WTC11 (cell line): ENCODE measurements at regions not wholly inside any gene's neighbourhood (a gene's known extent, or its start where the extent isn't known, plus 50 kb on each side); places are given as distances from the start of the nearest gene placed in this dataset.
A peak's percentile ranks its signal among the peaks of the same experiment; 100 is the strongest.

Experiments
- ATAC-seq: fragments of 200-7000 bp; cut with Tn5 transposase; 2 replicates; pipeline ENCODE4 v1.10.0; 2021; ENCODE audit warnings: mild to moderate bottlenecking, moderate library complexity
- CTCF ChIA-PET: fragments of 300-600 bp; sonication (Branson Sonifier 250); formaldehyde crosslinking; loops from one replicate; lab custom pipeline; 2021; ENCODE audit warnings: antibody characterized with exemption; lab: Charles Lee
- POLR2A ChIA-PET: fragments of 350-600 bp; sonication (Branson Sonifier 250); formaldehyde crosslinking; loops from one replicate; lab custom pipeline; 2021; ENCODE audit warnings: antibody characterized with exemption; lab: Charles Lee
- DNase-seq: peaks from one replicate; pipeline ENCODE4 v3.0.0; 2021; ENCODE audit warnings: low spot score
- H3K27ac Mint-ChIP-seq: 2 replicates; pipeline ENCODE4 v1.8.0; 2021; ENCODE audit warnings: mixed read lengths
- H3K27me3 Mint-ChIP-seq: 2 replicates; pipeline ENCODE4 v1.8.0; 2021; ENCODE audit warnings: low read depth, mild to moderate bottlenecking, moderate library complexity, mixed read lengths
- H3K36me3 Mint-ChIP-seq: 2 replicates; pipeline ENCODE4 v1.8.0; 2021; ENCODE audit warnings: mixed read lengths
- H3K4me1 Mint-ChIP-seq: 2 replicates; pipeline ENCODE4 v1.8.0; 2022; ENCODE audit warnings: mixed read lengths
- H3K4me3 Mint-ChIP-seq: 2 replicates; pipeline ENCODE4 v1.8.0; 2021; ENCODE audit warnings: mild to moderate bottlenecking, moderate library complexity, mixed read lengths
- H3K9me3 Mint-ChIP-seq: 2 replicates; pipeline ENCODE4 v1.8.0; 2021; ENCODE audit warnings: mixed read lengths
- ESRRA ChIP-seq: sonication (generic); formaldehyde crosslinking; IDR thresholded peaks from 2 replicates; pipeline ENCODE4 v1.8.1; 2022; ENCODE audit warnings: mild to moderate bottlenecking, missing genetic modification reagents, borderline replicate concordance
- GABPB1 ChIP-seq: sonication (generic); formaldehyde crosslinking; IDR thresholded peaks from 2 replicates; pipeline ENCODE4 v1.8.1; 2023; ENCODE audit warnings: mild to moderate bottlenecking, missing genetic modification reagents
- JUN ChIP-seq: sonication (generic); formaldehyde crosslinking; IDR thresholded peaks from 2 replicates; pipeline ENCODE4 v1.8.0; 2023; ENCODE audit warnings: mild to moderate bottlenecking, missing genetic modification reagents
- NFYB ChIP-seq: sonication (generic); formaldehyde crosslinking; conservative IDR thresholded peaks from 2 replicates; pipeline ENCODE4 v1.8.0; 2022; ENCODE audit warnings: low read depth, missing genetic modification reagents
- NR2C2 ChIP-seq: sonication (generic); formaldehyde crosslinking; IDR thresholded peaks from 2 replicates; pipeline ENCODE4 v1.8.0; 2022; ENCODE audit warnings: mild to moderate bottlenecking, missing genetic modification reagents
- OVOL2 ChIP-seq: fragments of 250-450 bp; sonication (Bioruptor Pico); IDR thresholded peaks from 2 replicates; pipeline ENCODE4 v1.9.0; 2021; ENCODE audit warnings: mild to moderate bottlenecking, borderline replicate concordance
- RELA ChIP-seq: sonication (generic); formaldehyde crosslinking; IDR thresholded peaks from 2 replicates; pipeline ENCODE4 v1.8.1; 2022; ENCODE audit warnings: missing genetic modification reagents, mild to moderate bottlenecking, borderline replicate concordance
- RORB ChIP-seq: fragments of 250-450 bp; sonication (Bioruptor Pico); IDR thresholded peaks from 2 replicates; pipeline ENCODE4 v1.9.0; 2021; ENCODE audit warnings: mild to moderate bottlenecking
- SMAD3 ChIP-seq: sonication (generic); formaldehyde crosslinking; IDR thresholded peaks from 2 replicates; pipeline ENCODE4 v1.8.0; 2022; ENCODE audit warnings: missing genetic modification reagents, mild to moderate bottlenecking, borderline replicate concordance
- TCF7 ChIP-seq: sonication (generic); formaldehyde crosslinking; IDR thresholded peaks from 2 replicates; pipeline ENCODE4 v1.8.0; 2022; ENCODE audit warnings: mild to moderate bottlenecking, low read depth, missing genetic modification reagents, moderate library complexity
- ZBTB21 ChIP-seq: sonication (generic); formaldehyde crosslinking; IDR thresholded peaks from 2 replicates; pipeline ENCODE4 v1.8.1; 2023; ENCODE audit warnings: mild to moderate bottlenecking, missing genetic modification reagents, borderline replicate concordance
- TF ChIP-seq, protein P1 (sequence below): sonication (generic); formaldehyde crosslinking; IDR thresholded peaks from 2 replicates; pipeline ENCODE4 v1.8.1; 2022; ENCODE audit warnings: low read depth, missing genetic modification reagents, borderline replicate concordance
- TF ChIP-seq, protein P2 (sequence below): fragments of 250-450 bp; sonication (Bioruptor Pico); IDR thresholded peaks from 2 replicates; pipeline ENCODE4 v1.8.0; 2021; ENCODE audit warnings: mild to moderate bottlenecking
- TF ChIP-seq, protein P3 (sequence below): sonication (generic); formaldehyde crosslinking; IDR thresholded peaks from 2 replicates; pipeline ENCODE4 v1.8.1; 2023; ENCODE audit warnings: mild to moderate bottlenecking, missing genetic modification reagents, moderate library complexity
- TF ChIP-seq, protein P4 (sequence below): sonication (generic); formaldehyde crosslinking; IDR thresholded peaks from 2 replicates; pipeline ENCODE4 v1.8.1; 2023; ENCODE audit warnings: mild to moderate bottlenecking, moderate library complexity, missing genetic modification reagents
- TF ChIP-seq, protein P5 (sequence below): sonication (generic); formaldehyde crosslinking; IDR thresholded peaks from 2 replicates; pipeline ENCODE4 v1.8.1; 2022; ENCODE audit warnings: missing genetic modification reagents, borderline replicate concordance
- TF ChIP-seq, protein P6 (sequence below): sonication (generic); formaldehyde crosslinking; IDR thresholded peaks from 2 replicates; pipeline ENCODE4 v1.8.1; 2022; ENCODE audit warnings: low read depth, mild to moderate bottlenecking, moderate library complexity, missing genetic modification reagents, borderline replicate concordance

DNA sequence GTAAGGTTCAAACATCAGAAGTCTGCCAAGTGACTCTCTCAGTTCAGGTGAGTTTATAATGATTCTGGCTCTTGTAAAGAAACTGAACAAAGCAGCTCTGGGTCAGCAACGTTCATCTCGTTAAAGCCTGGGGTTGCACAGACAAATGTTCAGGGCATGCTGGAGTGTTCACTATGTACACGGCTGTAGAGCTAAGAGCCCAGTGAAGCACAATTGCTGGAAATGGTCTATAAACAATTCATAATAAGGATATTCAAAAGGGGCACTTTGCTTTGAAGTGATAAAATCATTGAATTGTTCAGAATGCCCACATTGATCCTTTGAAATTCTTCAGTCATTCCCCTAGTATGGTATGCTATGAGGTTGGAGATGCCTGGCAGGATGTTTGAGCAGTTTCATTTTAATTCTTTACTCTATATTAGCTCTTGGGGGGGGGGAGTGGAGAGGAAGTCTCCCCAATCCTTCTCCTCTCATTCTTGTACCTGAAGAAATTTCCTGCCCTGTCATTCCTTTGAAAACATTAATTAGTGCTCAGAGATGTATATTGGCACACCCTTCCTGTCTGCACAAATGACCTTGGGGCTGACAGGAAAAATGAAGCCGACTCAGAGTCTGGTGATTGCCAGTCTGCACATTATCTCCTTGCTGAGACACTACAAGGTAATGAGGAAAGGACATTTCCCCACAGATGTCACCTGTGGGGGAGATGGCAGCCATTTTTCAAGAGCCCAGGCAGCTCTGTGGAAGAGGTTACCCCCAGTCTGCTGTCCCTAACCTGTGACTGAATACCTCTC, 145.5 kb downstream of the DLEU7 start:
- Mint-ChIP-seq H3K27me3 (no peaks in the 10 kb centered on the region), H3K27ac (no peak overlapping the region), H3K4me1 (peaks cover 55% of the 10 kb centered on the region), H3K9me3 (no peaks in the 10 kb centered on the region), H3K4me3 (no peak overlapping the region), H3K36me3 (no peaks in the 10 kb centered on the region)
- ATAC-seq (no peak), DNase-seq (no peak)
- POLR2A ChIA-PET: no interaction called here
- no peak for TF ChIP-seq ESRRA (CRISPR knock-in tag)
- no peak for TF ChIP-seq RELA
- TF ChIP-seq, protein P1, sequence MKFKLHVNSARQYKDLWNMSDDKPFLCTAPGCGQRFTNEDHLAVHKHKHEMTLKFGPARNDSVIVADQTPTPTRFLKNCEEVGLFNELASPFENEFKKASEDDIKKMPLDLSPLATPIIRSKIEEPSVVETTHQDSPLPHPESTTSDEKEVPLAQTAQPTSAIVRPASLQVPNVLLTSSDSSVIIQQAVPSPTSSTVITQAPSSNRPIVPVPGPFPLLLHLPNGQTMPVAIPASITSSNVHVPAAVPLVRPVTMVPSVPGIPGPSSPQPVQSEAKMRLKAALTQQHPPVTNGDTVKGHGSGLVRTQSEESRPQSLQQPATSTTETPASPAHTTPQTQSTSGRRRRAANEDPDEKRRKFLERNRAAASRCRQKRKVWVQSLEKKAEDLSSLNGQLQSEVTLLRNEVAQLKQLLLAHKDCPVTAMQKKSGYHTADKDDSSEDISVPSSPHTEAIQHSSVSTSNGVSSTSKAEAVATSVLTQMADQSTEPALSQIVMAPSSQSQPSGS (CRISPR knock-in tag): no peak
- TF ChIP-seq TCF7 (CRISPR knock-in tag): no peak
- no peak for TF ChIP-seq ZBTB21 (CRISPR knock-in tag)
- TF ChIP-seq, protein P2, sequence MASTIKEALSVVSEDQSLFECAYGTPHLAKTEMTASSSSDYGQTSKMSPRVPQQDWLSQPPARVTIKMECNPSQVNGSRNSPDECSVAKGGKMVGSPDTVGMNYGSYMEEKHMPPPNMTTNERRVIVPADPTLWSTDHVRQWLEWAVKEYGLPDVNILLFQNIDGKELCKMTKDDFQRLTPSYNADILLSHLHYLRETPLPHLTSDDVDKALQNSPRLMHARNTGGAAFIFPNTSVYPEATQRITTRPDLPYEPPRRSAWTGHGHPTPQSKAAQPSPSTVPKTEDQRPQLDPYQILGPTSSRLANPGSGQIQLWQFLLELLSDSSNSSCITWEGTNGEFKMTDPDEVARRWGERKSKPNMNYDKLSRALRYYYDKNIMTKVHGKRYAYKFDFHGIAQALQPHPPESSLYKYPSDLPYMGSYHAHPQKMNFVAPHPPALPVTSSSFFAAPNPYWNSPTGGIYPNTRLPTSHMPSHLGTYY (CRISPR knock-in tag): no peak
- TF ChIP-seq, protein P3, sequence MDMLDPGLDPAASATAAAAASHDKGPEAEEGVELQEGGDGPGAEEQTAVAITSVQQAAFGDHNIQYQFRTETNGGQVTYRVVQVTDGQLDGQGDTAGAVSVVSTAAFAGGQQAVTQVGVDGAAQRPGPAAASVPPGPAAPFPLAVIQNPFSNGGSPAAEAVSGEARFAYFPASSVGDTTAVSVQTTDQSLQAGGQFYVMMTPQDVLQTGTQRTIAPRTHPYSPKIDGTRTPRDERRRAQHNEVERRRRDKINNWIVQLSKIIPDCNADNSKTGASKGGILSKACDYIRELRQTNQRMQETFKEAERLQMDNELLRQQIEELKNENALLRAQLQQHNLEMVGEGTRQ (CRISPR knock-in tag): no peak
- TF ChIP-seq, protein P4, sequence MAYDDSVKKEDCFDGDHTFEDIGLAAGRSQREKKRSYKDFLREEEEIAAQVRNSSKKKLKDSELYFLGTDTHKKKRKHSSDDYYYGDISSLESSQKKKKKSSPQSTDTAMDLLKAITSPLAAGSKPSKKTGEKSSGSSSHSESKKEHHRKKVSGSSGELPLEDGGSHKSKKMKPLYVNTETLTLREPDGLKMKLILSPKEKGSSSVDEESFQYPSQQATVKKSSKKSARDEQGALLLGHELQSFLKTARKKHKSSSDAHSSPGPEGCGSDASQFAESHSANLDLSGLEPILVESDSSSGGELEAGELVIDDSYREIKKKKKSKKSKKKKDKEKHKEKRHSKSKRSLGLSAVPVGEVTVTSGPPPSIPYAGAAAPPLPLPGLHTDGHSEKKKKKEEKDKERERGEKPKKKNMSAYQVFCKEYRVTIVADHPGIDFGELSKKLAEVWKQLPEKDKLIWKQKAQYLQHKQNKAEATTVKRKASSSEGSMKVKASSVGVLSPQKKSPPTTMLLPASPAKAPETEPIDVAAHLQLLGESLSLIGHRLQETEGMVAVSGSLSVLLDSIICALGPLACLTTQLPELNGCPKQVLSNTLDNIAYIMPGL (CRISPR knock-in tag): no peak
- TF ChIP-seq RORB: no peak
- TF ChIP-seq, protein P5, sequence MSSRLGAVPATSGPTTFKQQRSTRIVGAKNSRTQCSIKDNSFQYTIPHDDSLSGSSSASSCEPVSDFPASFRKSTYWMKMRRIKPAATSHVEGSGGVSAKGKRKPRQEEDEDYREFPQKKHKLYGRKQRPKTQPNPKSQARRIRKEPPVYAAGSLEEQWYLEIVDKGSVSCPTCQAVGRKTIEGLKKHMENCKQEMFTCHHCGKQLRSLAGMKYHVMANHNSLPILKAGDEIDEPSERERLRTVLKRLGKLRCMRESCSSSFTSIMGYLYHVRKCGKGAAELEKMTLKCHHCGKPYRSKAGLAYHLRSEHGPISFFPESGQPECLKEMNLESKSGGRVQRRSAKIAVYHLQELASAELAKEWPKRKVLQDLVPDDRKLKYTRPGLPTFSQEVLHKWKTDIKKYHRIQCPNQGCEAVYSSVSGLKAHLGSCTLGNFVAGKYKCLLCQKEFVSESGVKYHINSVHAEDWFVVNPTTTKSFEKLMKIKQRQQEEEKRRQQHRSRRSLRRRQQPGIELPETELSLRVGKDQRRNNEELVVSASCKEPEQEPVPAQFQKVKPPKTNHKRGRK (CRISPR knock-in tag): no peak
- no peak for TF ChIP-seq GABPB1 (CRISPR knock-in tag)
- no peak for TF ChIP-seq JUN (CRISPR knock-in tag)
- CTCF ChIA-PET: no interaction called here

DNA sequence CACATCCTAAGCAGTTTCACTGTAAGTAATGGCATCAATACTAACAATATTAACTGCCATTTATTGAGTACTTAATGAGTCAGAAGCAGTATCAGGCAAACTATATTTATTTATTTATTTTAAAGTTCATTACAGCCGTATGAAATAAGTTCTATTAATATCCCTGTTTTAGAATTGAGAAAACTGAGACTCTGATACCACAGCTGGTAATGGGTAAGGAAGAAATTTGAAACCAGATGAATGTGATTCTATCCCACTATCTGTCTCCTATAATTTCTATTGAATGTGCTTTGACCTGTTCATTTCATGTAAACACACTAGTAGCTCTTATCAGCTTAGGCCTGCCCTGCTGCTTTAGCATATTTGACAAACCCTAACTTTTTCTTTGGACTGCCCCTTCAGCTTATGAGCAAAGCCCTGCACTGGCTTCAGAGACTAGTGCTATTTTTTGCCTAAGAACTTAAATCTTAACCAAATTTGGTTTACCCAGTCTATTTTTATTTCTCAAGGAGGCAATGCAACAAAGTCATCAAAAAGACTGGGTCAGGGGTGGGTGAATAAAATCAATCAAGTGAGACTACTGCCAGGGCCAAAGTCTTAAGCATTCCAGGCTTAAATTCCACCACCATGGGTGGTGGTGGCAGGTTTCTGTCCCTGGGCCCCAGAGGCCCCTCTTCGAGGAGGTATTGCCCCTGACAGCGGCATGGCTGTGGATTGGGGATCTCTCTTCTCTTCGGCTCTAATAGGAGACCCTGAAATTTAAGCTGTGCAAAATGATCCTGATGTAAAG, 143.4 kb downstream of the DLEU7 start:
- H3K4me3 Mint-ChIP-seq: no peak overlapping the region
- H3K27ac Mint-ChIP-seq: no peak overlapping the region
- ChIA-PET CTCF (interaction anchor here (0.8 to 1.5 kb wide), 2 partner anchors 101 to 212 kb away, joined by 3 to 5 read pairs; no protein-coding TSS in a partner anchor), POLR2A (no interaction called here)
- DNase-seq (peak; percentile 18), ATAC-seq (peak; percentile 56)
- peaks cover 49% of the 10 kb centered on the region for H3K4me1 Mint-ChIP-seq
- H3K27me3 Mint-ChIP-seq: no peaks in the 10 kb centered on the region
- TF ChIP-seq OVOL2 (CRISPR knock-in tag): no peak
- no peak for TF ChIP-seq NR2C2 (CRISPR knock-in tag)
- TF ChIP-seq NFYB (CRISPR knock-in tag): no peak
- TF ChIP-seq, protein P6, sequence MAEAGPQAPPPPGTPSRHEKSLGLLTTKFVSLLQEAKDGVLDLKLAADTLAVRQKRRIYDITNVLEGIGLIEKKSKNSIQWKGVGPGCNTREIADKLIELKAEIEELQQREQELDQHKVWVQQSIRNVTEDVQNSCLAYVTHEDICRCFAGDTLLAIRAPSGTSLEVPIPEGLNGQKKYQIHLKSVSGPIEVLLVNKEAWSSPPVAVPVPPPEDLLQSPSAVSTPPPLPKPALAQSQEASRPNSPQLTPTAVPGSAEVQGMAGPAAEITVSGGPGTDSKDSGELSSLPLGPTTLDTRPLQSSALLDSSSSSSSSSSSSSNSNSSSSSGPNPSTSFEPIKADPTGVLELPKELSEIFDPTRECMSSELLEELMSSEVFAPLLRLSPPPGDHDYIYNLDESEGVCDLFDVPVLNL (CRISPR knock-in tag): no peak
- no peak for TF ChIP-seq GABPB1 (CRISPR knock-in tag)
- TF ChIP-seq SMAD3 (CRISPR knock-in tag): no peak
- no peaks in the 10 kb centered on the region for H3K9me3 Mint-ChIP-seq
- no peaks in the 10 kb centered on the region for H3K36me3 Mint-ChIP-seq
